ENCODE measurements at regions not wholly inside any gene's neighbourhood (a gene's known extent, or its start where the extent isn't known, plus 50 kb on each side); places are given as distances from the start of the nearest gene placed in this dataset.

DNA sequence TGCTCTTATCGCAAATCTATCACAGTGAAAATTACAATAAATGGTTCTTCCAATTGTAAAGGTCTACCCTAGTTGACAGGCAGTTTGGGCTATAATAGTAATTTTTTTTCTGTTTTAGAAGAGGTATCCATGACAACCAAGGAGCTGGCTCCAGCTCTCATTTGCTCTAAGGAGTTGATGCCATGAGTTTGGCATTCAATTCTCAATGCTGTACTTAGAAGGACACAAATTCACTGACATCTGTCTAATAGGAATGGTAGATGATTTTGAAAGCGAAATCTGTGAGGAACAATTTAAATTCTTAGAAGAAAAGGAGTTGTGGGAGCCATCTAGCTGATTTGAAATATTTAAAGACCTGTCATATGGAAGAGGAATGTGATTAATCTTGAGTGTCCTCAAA lies 203.6 kb upstream of the DAB2 start:
- TF ChIP-seq POLR2A (IDR thresholded peaks at IDR 0.05), result no peak
- TF ChIP-seq, protein P1, sequence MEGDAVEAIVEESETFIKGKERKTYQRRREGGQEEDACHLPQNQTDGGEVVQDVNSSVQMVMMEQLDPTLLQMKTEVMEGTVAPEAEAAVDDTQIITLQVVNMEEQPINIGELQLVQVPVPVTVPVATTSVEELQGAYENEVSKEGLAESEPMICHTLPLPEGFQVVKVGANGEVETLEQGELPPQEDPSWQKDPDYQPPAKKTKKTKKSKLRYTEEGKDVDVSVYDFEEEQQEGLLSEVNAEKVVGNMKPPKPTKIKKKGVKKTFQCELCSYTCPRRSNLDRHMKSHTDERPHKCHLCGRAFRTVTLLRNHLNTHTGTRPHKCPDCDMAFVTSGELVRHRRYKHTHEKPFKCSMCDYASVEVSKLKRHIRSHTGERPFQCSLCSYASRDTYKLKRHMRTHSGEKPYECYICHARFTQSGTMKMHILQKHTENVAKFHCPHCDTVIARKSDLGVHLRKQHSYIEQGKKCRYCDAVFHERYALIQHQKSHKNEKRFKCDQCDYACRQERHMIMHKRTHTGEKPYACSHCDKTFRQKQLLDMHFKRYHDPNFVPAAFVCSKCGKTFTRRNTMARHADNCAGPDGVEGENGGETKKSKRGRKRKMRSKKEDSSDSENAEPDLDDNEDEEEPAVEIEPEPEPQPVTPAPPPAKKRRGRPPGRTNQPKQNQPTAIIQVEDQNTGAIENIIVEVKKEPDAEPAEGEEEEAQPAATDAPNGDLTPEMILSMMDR (IDR thresholded peaks at IDR 0.05), result no peak
